Activated CD8-positive, alpha-beta memory T cell treated with anti-CD3 and anti-CD28 coated beads for 36 hours (primary cell): ENCODE measurements at regions not wholly inside any gene's neighbourhood (a gene's known extent, or its start where the extent isn't known, plus 50 kb on each side); places are given as distances from the start of the nearest gene placed in this dataset.

ENCODE experiments used
- CTCF ChIA-PET: fragments of 350-600 bp; sonication (Branson Sonifier 250); formaldehyde crosslinking; loops from one replicate; lab custom pipeline; 2021; ENCODE audit warnings: antibody characterized with exemption; lab: Charles Lee
- POLR2A ChIA-PET: fragments of 350-600 bp; sonication (Branson Sonifier 250); formaldehyde crosslinking; loops from one replicate; lab custom pipeline; 2021; ENCODE audit warnings: antibody characterized with exemption; lab: Charles Lee

GRCh38 chr6:148151896-148152643 lies 190.6 kb upstream of the SASH1 start:
- POLR2A ChIA-PET: no interaction called here
- CTCF ChIA-PET: no interaction called here

GRCh38 chr6:148154668-148155067 lies 188.0 kb upstream of the SASH1 start:
- ChIA-PET POLR2A (no interaction called here), CTCF (interaction anchor here (1.8 kb wide), 1 partner anchor 10 kb away, joined by 6 read pairs; no protein-coding TSS in a partner anchor)

GRCh38 chr6:148155293-148155692 lies 187.3 kb upstream of the SASH1 start:
- ChIA-PET CTCF (interaction anchor here (1.8 kb wide), 1 partner anchor 10 kb away, joined by 6 read pairs; no protein-coding TSS in a partner anchor), POLR2A (no interaction called here)

GRCh38 chr6:148157841-148158240 lies 184.8 kb upstream of the SASH1 start:
- POLR2A ChIA-PET: no interaction called here
- CTCF ChIA-PET: interaction anchor here (1.0 kb wide), 1 partner anchor 11 kb away, joined by 3 read pairs; no protein-coding TSS in a partner anchor

- ChIA-PET CTCF (interaction anchor here (2.1 kb wide), 1 partner anchor 10 kb away, joined by 6 read pairs; no protein-coding TSS in a partner anchor), POLR2A (no interaction called here)
Measured at GRCh38 chr6:148164645-148165044, 178.0 kb upstream of the SASH1 start.

- ChIA-PET CTCF (interaction anchor here (1.2 kb wide), 1 partner anchor 659 kb away, joined by 3 read pairs; no protein-coding TSS in a partner anchor), POLR2A (no interaction called here)
Measured at GRCh38 chr6:148166339-148166968, 176.2 kb upstream of the SASH1 start.

GRCh38 chr6:148169706-148170105 lies 172.9 kb upstream of the SASH1 start:
- CTCF ChIA-PET: interaction anchor here (0.7 to 1.1 kb wide), 2 partner anchors 11 to 663 kb away, joined by 3 read pairs; no protein-coding TSS in a partner anchor
- POLR2A ChIA-PET: no interaction called here

- CTCF ChIA-PET: no interaction called here
Measured at GRCh38 chr6:148170286-148170685, 172.4 kb upstream of the SASH1 start.

GRCh38 chr6:148173548-148173947 lies 169.1 kb upstream of the SASH1 start:
- ChIA-PET POLR2A (no interaction called here), CTCF (no interaction called here)

More at GRCh38 chr6:148170286-148170685, 172.4 kb upstream of the SASH1 start:
- POLR2A ChIA-PET: no interaction called here

- POLR2A ChIA-PET: no interaction called here
- CTCF ChIA-PET: no interaction called here
Measured at GRCh38 chr6:148175550-148176188, 167.0 kb upstream of the SASH1 start.

- ChIA-PET CTCF (interaction anchor here (0.5 to 1.7 kb wide), 5 partner anchors 10 to 1078 kb away, joined by 3 to 4 read pairs (median 3); no protein-coding TSS in a partner anchor), POLR2A (no interaction called here)
Measured at GRCh38 chr6:148177589-148178233, 164.9 kb upstream of the SASH1 start.

- ChIA-PET CTCF (interaction anchor here (0.6 to 1.2 kb wide), 2 partner anchors 285 to 335 kb away, joined by 3 to 4 read pairs; no protein-coding TSS in a partner anchor), POLR2A (no interaction called here)
Measured at GRCh38 chr6:148179786-148180185, 162.9 kb upstream of the SASH1 start.

GRCh38 chr6:148182378-148182777 lies 160.3 kb upstream of the SASH1 start:
- POLR2A ChIA-PET: no interaction called here
- CTCF ChIA-PET: no interaction called here

- ChIA-PET CTCF (no interaction called here), POLR2A (no interaction called here)
Measured at GRCh38 chr6:148183776-148184175, 158.9 kb upstream of the SASH1 start.

- ChIA-PET CTCF (interaction anchor here (1.3 kb wide), 1 partner anchor 10 kb away, joined by 3 read pairs; no protein-coding TSS in a partner anchor), POLR2A (no interaction called here)
Measured at GRCh38 chr6:148186916-148187315, 155.7 kb upstream of the SASH1 start.

GRCh38 chr6:148192310-148192709 lies 150.3 kb upstream of the SASH1 start:
- CTCF ChIA-PET: no interaction called here
- POLR2A ChIA-PET: no interaction called here

GRCh38 chr6:148193063-148193680 lies 149.5 kb upstream of the SASH1 start:
- ChIA-PET CTCF (no interaction called here), POLR2A (no interaction called here)

- POLR2A ChIA-PET: no interaction called here
- CTCF ChIA-PET: no interaction called here
Measured at GRCh38 chr6:148195511-148195910, 147.1 kb upstream of the SASH1 start.

GRCh38 chr6:148199584-148199983 lies 143.1 kb upstream of the SASH1 start:
- ChIA-PET CTCF (no interaction called here), POLR2A (no interaction called here)
